ENCODE measurements at regions not wholly inside any gene's neighbourhood (a gene's known extent, or its start where the extent isn't known, plus 50 kb on each side); places are given as distances from the start of the nearest gene placed in this dataset.

DNA sequence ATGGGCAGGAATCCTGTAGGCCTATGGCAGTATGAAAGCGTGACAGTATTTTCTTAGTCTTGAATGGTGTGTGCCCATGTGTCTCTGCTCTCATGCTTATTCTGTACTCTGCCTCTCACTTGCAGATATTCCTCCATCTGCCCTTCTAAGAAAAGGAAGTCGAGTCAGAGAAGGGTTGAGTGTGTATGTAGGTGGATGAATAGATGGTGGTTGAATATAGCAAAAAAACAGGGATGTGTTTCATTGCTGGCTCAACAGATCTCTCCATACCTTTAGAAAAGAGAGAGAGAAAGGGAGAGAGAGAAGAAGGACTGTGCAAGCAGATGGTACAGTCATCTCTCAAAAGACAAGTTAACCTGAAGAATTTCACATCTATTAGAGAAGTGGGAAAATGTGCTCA, 381.5 kb downstream of the FBXW7 start:
- no peak overlapping the region for H3K4me3 Mint-ChIP-seq
- H2AFZ ChIP-seq (ENCODE audit: insufficient read depth, low read depth, low read length, poor library complexity, severe bottlenecking), result no peak overlapping the region
- H3K4me1 Mint-ChIP-seq, result no peaks in the 10 kb centered on the region
- H3K9ac ChIP-seq (ENCODE audit: insufficient read depth, low read length, poor library complexity, severe bottlenecking), result no peak overlapping the region
- no peaks in the 10 kb centered on the region for H3K9me3 ChIP-seq (replicated peaks in 1 of 2; ENCODE audit: control insufficient read depth in 1 of 2, insufficient read depth in 1 of 2, low read length in 2 of 2)
- H3K79me2 ChIP-seq (ENCODE audit: insufficient read depth, low read length), result no peaks in the 10 kb centered on the region
- H3K27me3 Mint-ChIP-seq (ENCODE audit: low read depth in 3 of 3), result peaks cover 0 to 6% (median 2%) of the 10 kb centered on the region in 3 donors
- H3K36me3 ChIP-seq (replicated peaks in 1 of 2; ENCODE audit: control insufficient read depth in 1 of 2, insufficient read depth in 2 of 2, low read length in 2 of 2), result no peaks in the 10 kb centered on the region
- intact Hi-C loops (cut with micrococcal nuclease), result no loop called here
- no peak overlapping the region for H3K4me3 ChIP-seq (replicated peaks in 1 of 3; ENCODE audit: low read depth in 2 of 3, low read length in 3 of 3)
- no peak overlapping the region for H3K27ac ChIP-seq (ENCODE audit: low read depth in 1 of 2, low read length in 2 of 2)
- H3K27ac Mint-ChIP-seq, result no peak overlapping the region
- H3K27me3 ChIP-seq (ENCODE audit: control insufficient read depth in 2 of 2, insufficient read depth in 2 of 2, low read length in 2 of 2), result no peaks in the 10 kb centered on the region
- DNase-seq, result no peak
- no peak overlapping the region for H3K4me2 ChIP-seq (replicated peaks; ENCODE audit: extremely low read depth, low read length, poor library complexity, severe bottlenecking)
- H4K20me1 ChIP-seq (ENCODE audit: insufficient read depth, low read length), result no peaks in the 10 kb centered on the region
- no peak for TF ChIP-seq CTCF (IDR thresholded peaks at IDR 0.05)
- H3K4me1 ChIP-seq (ENCODE audit: control insufficient read depth in 1 of 2, insufficient read depth in 2 of 2, low read length in 2 of 2), result no peaks in the 10 kb centered on the region
- H3K36me3 Mint-ChIP-seq, result no peaks in the 10 kb centered on the region
- no CpG with 5 or more reads among the region's 2 CpGs for WGBS (ENCODE audit: insufficient coverage)
- peaks cover 0 to 2% (median 0%) of the 10 kb centered on the region in 7 donors for H3K9me3 Mint-ChIP-seq

GRCh38 chr4:152153476-152154270, 382.2 kb downstream of the FBXW7 start:
- Histone ChIP-seq H2AFZ (ENCODE audit: insufficient read depth, low read depth, low read length, poor library complexity, severe bottlenecking) (no peak overlapping the region), H3K4me3 (replicated peaks in 1 of 3; ENCODE audit: low read depth in 2 of 3, low read length in 3 of 3) (no peak overlapping the region), H3K36me3 (replicated peaks in 1 of 2; ENCODE audit: control insufficient read depth in 1 of 2, insufficient read depth in 2 of 2, low read length in 2 of 2) (no peaks in the 10 kb centered on the region), H3K27ac (ENCODE audit: low read depth in 1 of 2, low read length in 2 of 2) (no peak overlapping the region), H3K4me2 (replicated peaks; ENCODE audit: extremely low read depth, low read length, poor library complexity, severe bottlenecking) (no peak overlapping the region), H3K27me3 (ENCODE audit: control insufficient read depth in 2 of 2, insufficient read depth in 2 of 2, low read length in 2 of 2) (no peaks in the 10 kb centered on the region), H3K79me2 (ENCODE audit: insufficient read depth, low read length) (no peaks in the 10 kb centered on the region), H4K20me1 (ENCODE audit: insufficient read depth, low read length) (no peaks in the 10 kb centered on the region), H3K9ac (ENCODE audit: insufficient read depth, low read length, poor library complexity, severe bottlenecking) (no peak overlapping the region), H3K4me1 (ENCODE audit: control insufficient read depth in 1 of 2, insufficient read depth in 2 of 2, low read length in 2 of 2) (no peaks in the 10 kb centered on the region), H3K9me3 (replicated peaks in 1 of 2; ENCODE audit: control insufficient read depth in 1 of 2, insufficient read depth in 1 of 2, low read length in 2 of 2) (no peaks in the 10 kb centered on the region)
- H3K4me1 Mint-ChIP-seq, result no peaks in the 10 kb centered on the region
- WGBS (ENCODE audit: insufficient coverage), result 89% methylated on average over 3 of the region's 8 CpGs
- intact Hi-C loops (cut with micrococcal nuclease), result no loop called here
- no peak overlapping the region for H3K4me3 Mint-ChIP-seq
- DNase-seq, result no peak
- no peaks in the 10 kb centered on the region for H3K36me3 Mint-ChIP-seq
- H3K27me3 Mint-ChIP-seq (ENCODE audit: low read depth in 3 of 3), result peaks cover 0 to 4% (median 2%) of the 10 kb centered on the region in 3 donors
- H3K9me3 Mint-ChIP-seq, result no peaks in the 10 kb centered on the region
- H3K27ac Mint-ChIP-seq, result no peak overlapping the region
- TF ChIP-seq CTCF (IDR thresholded peaks at IDR 0.05), result no peak

Data from CD14-positive monocyte (primary cell).